Naive thymus-derived CD4-positive, alpha-beta T cell (primary cell): ENCODE measurements at regions not wholly inside any gene's neighbourhood (a gene's known extent, or its start where the extent isn't known, plus 50 kb on each side); places are given as distances from the start of the nearest gene placed in this dataset.

Experiments
- ATAC-seq: fragments of 150-1000 bp; cut with Tn5 transposase; 2 replicates; pipeline ENCODE4 v1.10.0; 2021; ENCODE audit warnings: mild to moderate bottlenecking, moderate library complexity
- CTCF ChIA-PET: fragments of 350-600 bp; sonication (Branson Sonifier 250); formaldehyde crosslinking; loops from one replicate; lab custom pipeline; 2021; ENCODE audit warnings: antibody characterized with exemption; lab: Charles Lee
- POLR2A ChIA-PET: fragments of 350-600 bp; sonication (Branson Sonifier 250); formaldehyde crosslinking; loops from one replicate; lab custom pipeline; 2021; ENCODE audit warnings: antibody characterized with exemption, inconsistent platforms; lab: Charles Lee
- DNase-seq, 9 donors: peaks; one replicate each; pipeline versions ENCODE4 v3.0.0 to v3.0.0-alpha.2; 2020 to 2022; ENCODE audit warnings: mixed read lengths in 1 of 9
- H3K27ac ChIP-seq: one replicate; pipeline ENCODE4 v1.7.0; 2013; ENCODE audit warnings: mild to moderate bottlenecking, low read depth, low read length, moderate library complexity
- H3K27me3 ChIP-seq, 2 donors: one replicate each; pipeline ENCODE4 v1.7.0; 2013; ENCODE audit warnings: low read length in 2 of 2, mild to moderate bottlenecking in 2 of 2, moderate library complexity in 2 of 2; ENCODE audit not compliant: control insufficient read depth in 2 of 2, insufficient read depth in 2 of 2
- H3K36me3 ChIP-seq, 3 experiments: 1 replicate in 2 of 3; 2 replicates in 1 of 3; pipeline ENCODE4 v1.7.0; 2013; ENCODE audit warnings: low read length in 3 of 3, mild to moderate bottlenecking in 3 of 3, moderate library complexity in 1 of 3; ENCODE audit not compliant: insufficient read depth in 3 of 3, control insufficient read depth in 2 of 3
- H3K4me1 ChIP-seq, 2 donors: one replicate each; pipeline ENCODE4 v1.7.0; 2013; ENCODE audit warnings: low read length in 2 of 2, mild to moderate bottlenecking in 2 of 2, moderate library complexity in 1 of 2; ENCODE audit not compliant: control insufficient read depth in 2 of 2, insufficient read depth in 2 of 2
- H3K4me3 ChIP-seq: 2 replicates; pipeline ENCODE4 v1.7.0; 2013; ENCODE audit warnings: mild to moderate bottlenecking, low read length
- H3K9me3 ChIP-seq, 3 experiments: 1 replicate in 2 of 3; 2 replicates in 1 of 3; pipeline ENCODE4 v1.7.0; 2013; ENCODE audit warnings: low read length in 3 of 3; ENCODE audit not compliant: control insufficient read depth in 2 of 3
- H3K27ac Mint-ChIP-seq, 9 donors: one replicate each; pipeline ENCODE4 v1.8.0; 2020 to 2022; ENCODE audit warnings: mixed read lengths in 9 of 9, mild to moderate bottlenecking in 8 of 9, moderate library complexity in 5 of 9, inconsistent platforms in 2 of 9
- H3K27me3 Mint-ChIP-seq, 5 donors: one replicate each; pipeline ENCODE4 v1.8.0; 2021 to 2022; ENCODE audit warnings: mixed read lengths in 5 of 5, mild to moderate bottlenecking in 1 of 5
- H3K36me3 Mint-ChIP-seq, 5 donors: one replicate each; pipeline ENCODE4 v1.8.0; 2020 to 2022; ENCODE audit warnings: mixed read lengths in 5 of 5, mild to moderate bottlenecking in 3 of 5, inconsistent platforms in 1 of 5
- H3K4me1 Mint-ChIP-seq, 7 donors: one replicate each; pipeline ENCODE4 v1.8.0; 2020 to 2022; ENCODE audit warnings: mixed read lengths in 7 of 7, mild to moderate bottlenecking in 3 of 7, inconsistent platforms in 1 of 7
- H3K4me3 Mint-ChIP-seq, 10 donors: one replicate each; pipeline ENCODE4 v1.8.0; 2020 to 2022; ENCODE audit warnings: mild to moderate bottlenecking in 10 of 10, mixed read lengths in 10 of 10, moderate library complexity in 6 of 10, inconsistent platforms in 2 of 10
- H3K9me3 Mint-ChIP-seq, 11 donors: one replicate each; pipeline ENCODE4 v1.8.0; 2020 to 2022; ENCODE audit warnings: mixed read lengths in 11 of 11, mild to moderate bottlenecking in 4 of 11, inconsistent platforms in 1 of 11, moderate library complexity in 1 of 11
- intact Hi-C, 2 donors: fragments of 100-400 bp; cut with micrococcal nuclease; formaldehyde crosslinking; loops; one replicate each; pipeline ENCODE4 v1.15.1; 2023

DNA sequence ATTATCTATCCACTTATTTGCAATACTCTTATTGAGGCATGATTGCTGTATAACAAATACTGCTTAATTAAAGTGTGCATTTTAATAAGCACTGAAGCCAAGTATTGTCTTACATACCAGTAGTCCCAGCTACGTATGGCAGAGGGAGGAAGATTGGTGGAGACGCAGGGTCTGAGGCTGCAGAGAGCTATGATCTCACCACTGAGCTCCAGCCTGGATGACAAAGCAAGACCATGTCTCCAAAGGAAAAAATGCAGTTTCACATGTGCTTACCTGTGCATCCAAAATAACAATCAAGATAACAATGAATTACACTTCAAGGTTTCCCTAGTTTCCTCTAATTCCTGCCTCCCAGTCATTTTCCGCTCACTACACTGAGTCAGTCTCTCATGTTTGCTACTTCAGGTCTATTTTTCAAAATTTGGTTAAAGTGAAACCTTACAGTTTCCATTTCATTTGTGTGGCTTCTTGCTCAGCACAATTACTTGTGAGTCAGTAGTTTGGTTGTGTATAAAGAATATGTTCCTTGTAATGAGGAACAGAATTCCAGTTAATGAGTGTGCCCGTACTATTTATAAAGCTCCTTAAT lies 1250.1 kb downstream of the TMEM121 start:
- H3K27me3 Mint-ChIP-seq: peaks cover 0 to 7% (median 0%) of the 10 kb centered on the region in 5 donors
- no peak overlapping the region for H3K4me3 Mint-ChIP-seq
- ChIA-PET CTCF (interaction anchor here (0.6 to 1.0 kb wide), 2 partner anchors 16 to 236 kb away, joined by 3 to 4 read pairs; no protein-coding TSS in a partner anchor), POLR2A (interaction anchor here (0.7 kb wide), 1 partner anchor 64 kb away, joined by 3 read pairs; no protein-coding TSS in a partner anchor)
- peaks cover 0 to 9% (median 3%) of the 10 kb centered on the region in 11 donors for H3K9me3 Mint-ChIP-seq
- no peaks in the 10 kb centered on the region for H3K27me3 ChIP-seq
- no peaks in the 10 kb centered on the region for H3K9me3 ChIP-seq
- intact Hi-C loops: no loop called here
- no peaks in the 10 kb centered on the region for H3K36me3 ChIP-seq
- peaks cover 0 to 14% (median 7%) of the 10 kb centered on the region in 7 donors for H3K4me1 Mint-ChIP-seq
- no peak overlapping the region for H3K27ac Mint-ChIP-seq
- H3K4me1 ChIP-seq: peaks cover 0 to 5% of the 10 kb centered on the region in 2 donors
- DNase-seq (no peak), ATAC-seq (no peak)
- no peak overlapping the region for H3K4me3 ChIP-seq
- H3K36me3 Mint-ChIP-seq: peaks cover 0 to 4% (median 3%) of the 10 kb centered on the region in 5 donors
- no peak overlapping the region for H3K27ac ChIP-seq

DNA sequence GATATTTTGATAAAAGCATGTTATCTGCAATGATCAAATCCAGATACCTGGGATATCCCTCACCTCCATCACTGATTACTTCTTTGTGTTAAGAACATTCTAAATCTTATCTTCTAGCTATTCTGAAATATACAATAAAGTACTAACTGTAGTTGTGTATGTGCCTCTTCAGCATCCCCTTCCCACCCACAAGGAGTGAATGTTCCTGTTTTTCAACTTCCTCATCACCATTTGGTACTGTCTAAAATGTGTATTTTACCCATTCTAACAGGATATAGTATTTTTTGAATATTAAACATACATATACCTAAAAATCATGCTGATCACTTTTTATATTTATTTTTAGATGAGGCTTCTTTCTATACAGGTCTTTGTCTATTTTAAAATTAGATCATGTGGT lies 1252.6 kb downstream of the TMEM121 start:
- no peak overlapping the region for H3K27ac Mint-ChIP-seq
- Histone ChIP-seq H3K27ac (no peak overlapping the region), H3K27me3 (no peaks in the 10 kb centered on the region), H3K4me1 (peaks cover 0 to 5% of the 10 kb centered on the region in 2 donors), H3K9me3 (no peaks in the 10 kb centered on the region), H3K36me3 (no peaks in the 10 kb centered on the region), H3K4me3 (no peak overlapping the region)
- ChIA-PET POLR2A (no interaction called here), CTCF (no interaction called here)
- peaks cover 0 to 14% (median 7%) of the 10 kb centered on the region in 7 donors for H3K4me1 Mint-ChIP-seq
- peaks cover 0 to 4% (median 3%) of the 10 kb centered on the region in 5 donors for H3K36me3 Mint-ChIP-seq
- no peak for DNase-seq
- no peak overlapping the region for H3K4me3 Mint-ChIP-seq
- no peak for ATAC-seq
- peaks cover 0 to 9% (median 3%) of the 10 kb centered on the region in 11 donors for H3K9me3 Mint-ChIP-seq
- intact Hi-C loops: no loop called here
- H3K27me3 Mint-ChIP-seq: peaks cover 0 to 12% (median 0%) of the 10 kb centered on the region in 5 donors

DNA sequence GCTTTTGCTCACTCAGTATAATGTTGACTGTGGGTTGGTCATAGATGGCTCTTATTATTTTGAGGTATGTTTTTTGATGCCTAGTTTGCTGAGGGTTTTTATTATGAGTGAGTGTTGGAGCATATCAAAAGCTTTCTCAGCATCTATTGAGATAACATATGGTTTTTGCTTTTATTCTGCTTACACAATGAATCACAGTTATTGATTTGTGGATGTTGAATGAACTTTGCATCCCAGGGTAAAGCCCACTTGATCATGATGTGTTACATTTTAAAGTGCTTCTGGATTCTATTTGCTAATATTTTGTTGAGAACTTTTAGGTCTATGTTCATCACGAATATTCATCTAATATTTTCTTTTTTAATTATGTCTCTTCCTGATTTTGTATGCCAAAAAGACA lies 1260.3 kb downstream of the TMEM121 start:
- Mint-ChIP-seq H3K36me3 (no peaks in the 10 kb centered on the region), H3K4me1 (peaks cover 6 to 25% (median 23%) of the 10 kb centered on the region in 7 donors), H3K27ac (no peak overlapping the region), H3K27me3 (peaks cover 0 to 41% (median 16%) of the 10 kb centered on the region in 5 donors), H3K4me3 (no peak overlapping the region), H3K9me3 (no peaks in the 10 kb centered on the region)
- Histone ChIP-seq H3K36me3 (no peaks in the 10 kb centered on the region), H3K4me1 (peaks cover 0 to 5% of the 10 kb centered on the region in 2 donors), H3K27ac (no peak overlapping the region), H3K27me3 (no peaks in the 10 kb centered on the region), H3K9me3 (no peaks in the 10 kb centered on the region), H3K4me3 (no peak overlapping the region)
- ATAC-seq (no peak), DNase-seq (no peak)
- ChIA-PET POLR2A (no interaction called here), CTCF (interaction anchor here (0.7 kb wide), 1 partner anchor 124 kb away, joined by 4 read pairs; no protein-coding TSS in a partner anchor)
- intact Hi-C loops: no loop called here

DNA sequence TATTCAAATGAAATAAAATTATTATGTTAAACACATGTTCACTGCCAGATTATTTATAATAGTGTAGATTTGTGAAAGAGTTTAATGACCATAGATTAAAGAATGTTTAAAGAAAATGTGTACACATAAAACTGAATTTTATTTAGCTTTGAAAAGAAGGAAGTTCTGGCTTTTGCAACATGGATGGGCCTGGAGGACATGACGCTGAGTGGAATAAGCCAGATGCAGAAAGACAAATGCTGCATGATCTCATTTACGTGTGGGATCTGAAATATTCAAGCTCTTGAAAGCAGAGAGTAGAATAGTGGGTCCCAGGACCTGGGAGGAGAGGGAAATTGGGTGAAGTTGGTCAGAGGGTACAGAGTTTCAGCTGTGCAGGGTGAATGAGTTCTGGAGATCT lies 1261.2 kb downstream of the TMEM121 start:
- H3K4me3 Mint-ChIP-seq: no peak overlapping the region
- no peak overlapping the region for H3K27ac Mint-ChIP-seq
- ChIA-PET POLR2A (no interaction called here), CTCF (no interaction called here)
- peaks cover 0 to 5% of the 10 kb centered on the region in 2 donors for H3K4me1 ChIP-seq
- intact Hi-C loops: no loop called here
- peaks cover 0 to 40% (median 16%) of the 10 kb centered on the region in 5 donors for H3K27me3 Mint-ChIP-seq
- no peak overlapping the region for H3K27ac ChIP-seq
- no peaks in the 10 kb centered on the region for H3K36me3 Mint-ChIP-seq
- H3K4me3 ChIP-seq: no peak overlapping the region
- peaks cover 6 to 25% (median 23%) of the 10 kb centered on the region in 7 donors for H3K4me1 Mint-ChIP-seq
- H3K36me3 ChIP-seq: no peaks in the 10 kb centered on the region
- DNase-seq (no peak), ATAC-seq (no peak)
- H3K9me3 Mint-ChIP-seq: no peaks in the 10 kb centered on the region
- no peaks in the 10 kb centered on the region for H3K27me3 ChIP-seq
- no peaks in the 10 kb centered on the region for H3K9me3 ChIP-seq

DNA sequence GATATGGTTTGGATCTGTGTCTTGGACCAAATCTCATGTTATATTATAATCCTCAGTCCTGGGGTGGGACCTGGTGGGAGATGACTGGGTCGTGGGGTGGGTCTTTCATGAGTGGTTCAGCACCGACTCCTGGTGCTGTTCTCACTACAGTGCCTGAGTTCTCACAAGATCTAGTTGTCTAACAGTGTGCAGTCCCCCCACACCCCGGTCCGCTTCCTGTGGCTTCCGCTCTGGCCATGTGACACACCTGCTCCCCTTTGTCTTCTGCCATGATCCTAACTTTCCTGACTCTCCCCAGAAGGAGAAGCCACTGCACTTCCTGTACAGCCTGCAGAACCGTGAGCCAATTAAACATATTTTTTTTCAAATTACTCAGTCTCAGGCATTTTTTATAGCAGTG lies 1262.2 kb downstream of the TMEM121 start:
- ATAC-seq: no peak
- intact Hi-C loops: no loop called here
- Mint-ChIP-seq H3K36me3 (no peaks in the 10 kb centered on the region), H3K4me3 (peak overlapping the region in 3 of 10 donors; percentile 8 to 16 (median 14)), H3K4me1 (peaks cover 6 to 25% (median 23%) of the 10 kb centered on the region in 7 donors), H3K27me3 (peaks cover 0 to 39% (median 16%) of the 10 kb centered on the region in 5 donors), H3K27ac (peak overlapping the region in 1 of 9 donors; percentile 57), H3K9me3 (no peaks in the 10 kb centered on the region)
- peaks cover 0 to 5% of the 10 kb centered on the region in 2 donors for H3K4me1 ChIP-seq
- H3K9me3 ChIP-seq: no peaks in the 10 kb centered on the region
- no peaks in the 10 kb centered on the region for H3K36me3 ChIP-seq
- ChIA-PET CTCF (no interaction called here), POLR2A (no interaction called here)
- DNase-seq: no peak
- H3K27me3 ChIP-seq: no peaks in the 10 kb centered on the region
- H3K27ac ChIP-seq: no peak overlapping the region
- H3K4me3 ChIP-seq: no peak overlapping the region

DNA sequence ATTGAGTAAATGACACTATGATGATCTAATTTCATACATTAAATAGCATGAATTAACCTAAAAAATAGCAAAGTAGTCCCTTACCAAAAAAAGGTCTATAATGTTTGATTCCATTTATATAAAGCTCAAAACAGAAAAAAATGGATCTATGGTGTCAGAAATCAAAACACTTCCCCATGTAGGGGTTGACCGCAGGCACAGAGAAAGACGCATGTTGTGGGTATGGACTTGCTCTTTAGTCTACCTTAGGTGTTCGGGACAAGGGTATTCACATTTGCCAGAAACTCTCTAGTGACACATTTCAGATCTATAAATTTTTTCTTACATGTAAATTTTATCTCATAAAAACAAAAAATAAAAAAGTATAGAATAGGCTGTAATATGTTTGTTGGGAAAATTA lies 1262.9 kb downstream of the TMEM121 start:
- H3K9me3 Mint-ChIP-seq: no peaks in the 10 kb centered on the region
- H3K4me1 ChIP-seq: peaks cover 0 to 5% of the 10 kb centered on the region in 2 donors
- DNase-seq: no peak
- H3K36me3 Mint-ChIP-seq: no peaks in the 10 kb centered on the region
- no peaks in the 10 kb centered on the region for H3K9me3 ChIP-seq
- H3K27ac ChIP-seq: no peak overlapping the region
- peaks cover 3 to 47% (median 19%) of the 10 kb centered on the region in 5 donors for H3K27me3 Mint-ChIP-seq
- H3K27ac Mint-ChIP-seq: no peak overlapping the region
- POLR2A ChIA-PET: no interaction called here
- intact Hi-C loops: no loop called here
- ATAC-seq: no peak
- H3K4me1 Mint-ChIP-seq: peaks cover 6 to 25% (median 23%) of the 10 kb centered on the region in 7 donors
- no peaks in the 10 kb centered on the region for H3K36me3 ChIP-seq
- no peaks in the 10 kb centered on the region for H3K27me3 ChIP-seq
- CTCF ChIA-PET: interaction anchor here (1.0 kb wide), 1 partner anchor 11 kb away, joined by 3 read pairs; no protein-coding TSS in a partner anchor
- no peak overlapping the region for H3K4me3 ChIP-seq
- H3K4me3 Mint-ChIP-seq: peak overlapping the region in 1 of 10 donors; percentile 13
